ENCODE measurements at regions not wholly inside any gene's neighbourhood (a gene's known extent, or its start where the extent isn't known, plus 50 kb on each side); places are given as distances from the start of the nearest gene placed in this dataset.

DNA sequence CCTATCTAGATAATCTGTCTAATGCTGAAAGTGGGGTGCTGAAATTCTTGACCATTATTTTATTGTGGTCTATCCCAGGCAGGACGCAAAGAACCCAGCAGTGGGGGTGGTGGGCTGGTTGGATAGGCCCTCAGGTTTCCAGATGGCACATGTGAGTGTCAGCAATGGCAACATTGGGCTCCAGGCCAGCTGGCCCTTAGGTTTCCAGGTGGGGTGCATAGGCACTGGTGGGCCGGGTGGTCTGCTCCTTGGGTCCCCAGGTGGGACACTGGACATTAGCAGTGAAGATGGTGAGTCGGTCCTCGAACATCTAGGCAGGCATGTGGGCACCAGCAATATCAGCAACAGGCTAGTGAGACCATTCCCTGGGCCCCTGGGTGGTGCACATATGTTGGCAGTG, 680.3 kb upstream of the ACVR2A start:
- no peak for ATAC-seq
- Histone ChIP-seq H3K4me3 (no peak overlapping the region), H3K9me3 (no peaks in the 10 kb centered on the region), H3K27ac (no peak overlapping the region), H3K36me3 (no peaks in the 10 kb centered on the region), H3K4me1 (no peaks in the 10 kb centered on the region), H3K27me3 (no peaks in the 10 kb centered on the region)
- TF ChIP-seq, protein P1, sequence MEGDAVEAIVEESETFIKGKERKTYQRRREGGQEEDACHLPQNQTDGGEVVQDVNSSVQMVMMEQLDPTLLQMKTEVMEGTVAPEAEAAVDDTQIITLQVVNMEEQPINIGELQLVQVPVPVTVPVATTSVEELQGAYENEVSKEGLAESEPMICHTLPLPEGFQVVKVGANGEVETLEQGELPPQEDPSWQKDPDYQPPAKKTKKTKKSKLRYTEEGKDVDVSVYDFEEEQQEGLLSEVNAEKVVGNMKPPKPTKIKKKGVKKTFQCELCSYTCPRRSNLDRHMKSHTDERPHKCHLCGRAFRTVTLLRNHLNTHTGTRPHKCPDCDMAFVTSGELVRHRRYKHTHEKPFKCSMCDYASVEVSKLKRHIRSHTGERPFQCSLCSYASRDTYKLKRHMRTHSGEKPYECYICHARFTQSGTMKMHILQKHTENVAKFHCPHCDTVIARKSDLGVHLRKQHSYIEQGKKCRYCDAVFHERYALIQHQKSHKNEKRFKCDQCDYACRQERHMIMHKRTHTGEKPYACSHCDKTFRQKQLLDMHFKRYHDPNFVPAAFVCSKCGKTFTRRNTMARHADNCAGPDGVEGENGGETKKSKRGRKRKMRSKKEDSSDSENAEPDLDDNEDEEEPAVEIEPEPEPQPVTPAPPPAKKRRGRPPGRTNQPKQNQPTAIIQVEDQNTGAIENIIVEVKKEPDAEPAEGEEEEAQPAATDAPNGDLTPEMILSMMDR (IDR thresholded peaks at IDR 0.05): no peak
- no peak for TF ChIP-seq POLR2AphosphoS5 (IDR thresholded peaks at IDR 0.05)
- TF ChIP-seq POLR2A (IDR thresholded peaks at IDR 0.05): no peak
- TF ChIP-seq EP300 (IDR thresholded peaks at IDR 0.05): no peak
- WGBS, 2 donors (ENCODE audit: low coverage in 1 of 2): no CpG with 5 or more reads among the region's 4 CpGs

DNA sequence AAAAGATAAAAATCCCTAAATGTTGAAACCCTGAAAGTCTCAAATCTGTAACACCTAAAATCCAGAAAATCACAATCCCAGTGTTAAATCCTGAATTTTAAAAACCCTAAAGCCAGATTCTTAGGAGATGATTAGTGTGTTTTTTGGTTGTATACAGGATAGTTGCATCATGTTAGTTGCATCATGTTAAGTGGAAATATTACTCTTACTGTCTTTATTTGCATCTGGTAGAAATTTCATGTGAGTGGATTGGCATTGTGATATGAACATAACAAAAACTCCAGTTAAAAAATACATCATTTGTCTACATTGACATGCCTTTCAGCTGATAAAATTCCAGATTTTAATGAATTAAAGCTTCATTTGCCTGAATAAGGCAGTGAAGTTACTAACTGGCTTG, 683.1 kb upstream of the ACVR2A start:
- H3K4me3 ChIP-seq: no peak overlapping the region
- no peaks in the 10 kb centered on the region for H3K36me3 ChIP-seq
- no peak for ATAC-seq
- H3K4me1 ChIP-seq: no peaks in the 10 kb centered on the region
- H3K9me3 ChIP-seq: no peaks in the 10 kb centered on the region
- TF ChIP-seq POLR2A (IDR thresholded peaks at IDR 0.05) (no peak), EP300 (IDR thresholded peaks at IDR 0.05) (no peak), POLR2AphosphoS5 (IDR thresholded peaks at IDR 0.05) (no peak)
- TF ChIP-seq, protein P1 (IDR thresholded peaks at IDR 0.05): no peak
- no peaks in the 10 kb centered on the region for H3K27me3 ChIP-seq
- no peak overlapping the region for H3K27ac ChIP-seq

DNA sequence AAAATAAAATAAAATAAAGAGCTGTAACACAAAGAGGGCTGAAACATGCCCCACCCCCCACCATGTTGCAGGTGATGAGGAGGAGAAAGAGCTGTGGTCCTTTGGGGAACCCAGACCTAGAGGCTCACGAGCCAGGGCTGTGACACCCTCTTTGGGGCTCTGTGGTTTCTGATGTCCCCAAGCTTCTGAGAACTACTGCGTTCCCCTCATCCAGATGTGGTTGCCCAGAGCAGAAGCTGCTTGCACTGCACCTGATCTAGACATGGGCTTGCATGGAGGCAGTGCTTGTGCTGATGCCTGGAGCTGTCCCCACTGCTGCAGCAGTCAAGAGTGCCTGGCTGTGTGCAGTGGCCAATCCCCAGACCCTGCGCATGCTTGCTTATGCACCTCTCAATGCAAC, 687.9 kb upstream of the ACVR2A start:
- WGBS, 2 donors (ENCODE audit: low coverage in 1 of 2): 88% methylated on average over 2 of the region's 3 CpGs; no CpG with 5 or more reads in 1 of the 2 donors
- H3K9me3 ChIP-seq: no peaks in the 10 kb centered on the region
- H3K36me3 ChIP-seq: no peaks in the 10 kb centered on the region
- no peak for ATAC-seq
- H3K4me1 ChIP-seq: no peaks in the 10 kb centered on the region
- no peaks in the 10 kb centered on the region for H3K27me3 ChIP-seq
- no peak overlapping the region for H3K27ac ChIP-seq
- TF ChIP-seq EP300 (IDR thresholded peaks at IDR 0.05) (no peak), POLR2A (IDR thresholded peaks at IDR 0.05) (no peak), POLR2AphosphoS5 (IDR thresholded peaks at IDR 0.05) (no peak)
- TF ChIP-seq, protein P1 (IDR thresholded peaks at IDR 0.05): no peak
- H3K4me3 ChIP-seq: no peak overlapping the region

DNA sequence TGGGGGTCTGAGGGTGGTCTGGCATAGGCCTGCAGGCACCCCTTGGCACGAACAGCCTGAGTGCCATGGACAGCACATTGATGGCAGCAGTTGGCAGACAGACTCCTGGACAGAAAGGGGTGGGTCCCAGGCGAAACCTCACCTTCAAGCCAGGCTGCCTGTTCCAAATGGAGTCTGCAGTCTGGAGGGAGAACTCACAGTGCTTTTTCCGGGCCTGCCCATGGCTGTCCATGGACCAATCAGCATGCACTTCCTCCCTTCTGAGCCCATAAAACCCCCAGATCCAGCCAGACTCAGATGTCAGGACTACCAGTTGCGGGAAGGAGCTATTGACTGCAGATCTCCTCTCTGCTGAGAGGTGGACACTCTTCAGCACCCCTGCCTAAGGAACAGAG, 694.6 kb upstream of the ACVR2A start:
- no peak for TF ChIP-seq POLR2A (IDR thresholded peaks at IDR 0.05)
- no peak for TF ChIP-seq EP300 (IDR thresholded peaks at IDR 0.05)
- TF ChIP-seq, protein P1 (IDR thresholded peaks at IDR 0.05): no peak
- TF ChIP-seq POLR2AphosphoS5 (IDR thresholded peaks at IDR 0.05): no peak
- Histone ChIP-seq H3K36me3 (no peaks in the 10 kb centered on the region), H3K27ac (no peak overlapping the region), H3K4me1 (no peaks in the 10 kb centered on the region), H3K9me3 (no peaks in the 10 kb centered on the region), H3K27me3 (no peaks in the 10 kb centered on the region), H3K4me3 (no peak overlapping the region)
- WGBS, 2 donors (ENCODE audit: low coverage in 1 of 2): 86% methylated on average over 1 of the region's 4 CpGs; no CpG with 5 or more reads in 1 of the 2 donors
- no peak for ATAC-seq

DNA sequence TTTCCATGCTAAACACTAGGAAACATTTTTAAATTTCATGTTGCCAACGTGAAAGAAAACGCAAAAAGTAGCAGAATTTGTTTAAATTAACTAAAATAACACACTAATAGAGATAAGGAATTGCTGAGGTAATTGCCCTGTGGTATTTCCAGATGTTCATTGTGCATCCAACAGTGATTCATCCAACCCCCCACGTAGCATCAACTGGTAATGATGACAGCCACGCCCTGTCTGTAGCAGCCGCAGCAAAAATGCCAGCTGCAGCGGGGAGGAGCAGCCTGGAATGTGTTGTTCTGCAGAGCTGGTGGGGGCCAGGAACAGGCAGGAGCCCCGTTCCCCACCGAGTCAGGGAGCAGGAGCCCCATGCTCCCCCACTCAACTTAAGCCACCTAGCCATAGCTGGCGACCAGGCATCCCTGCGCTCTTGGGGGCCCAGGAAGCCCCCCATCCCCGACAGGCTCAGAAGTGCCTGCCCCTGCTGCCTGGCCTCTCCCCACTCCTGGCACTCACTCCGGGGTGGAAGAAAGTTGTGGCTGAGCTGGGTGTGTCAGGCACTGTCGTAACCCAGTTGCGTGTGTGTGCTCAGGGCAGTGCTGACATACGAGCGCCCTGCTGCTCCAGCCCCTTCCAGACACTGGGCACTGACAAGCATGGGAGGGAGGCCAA, 695.1 kb upstream of the ACVR2A start:
- 57 to 87% methylated on average over 3 to 8 of the region's 16 CpGs for WGBS, 2 donors (ENCODE audit: low coverage in 1 of 2)
- H3K4me3 ChIP-seq: no peak overlapping the region
- ATAC-seq: no peak
- no peak for TF ChIP-seq EP300 (IDR thresholded peaks at IDR 0.05)
- TF ChIP-seq POLR2A (IDR thresholded peaks at IDR 0.05): no peak
- TF ChIP-seq, protein P1 (IDR thresholded peaks at IDR 0.05): no peak
- no peak for TF ChIP-seq POLR2AphosphoS5 (IDR thresholded peaks at IDR 0.05)
- H3K27me3 ChIP-seq: no peaks in the 10 kb centered on the region
- H3K36me3 ChIP-seq: no peaks in the 10 kb centered on the region
- H3K4me1 ChIP-seq: no peaks in the 10 kb centered on the region
- H3K9me3 ChIP-seq: no peaks in the 10 kb centered on the region
- no peak overlapping the region for H3K27ac ChIP-seq
